Medulla oblongata (tissue), 1 donor: ENCODE measurements at regions not wholly inside any gene's neighbourhood (a gene's known extent, or its start where the extent isn't known, plus 50 kb on each side); places are given as distances from the start of the nearest gene placed in this dataset.

Experiments
- DNase-seq: peaks from one replicate; pipeline ENCODE4 v3.0.0-alpha.2; 2015; ENCODE audit errors: extremely low spot score

- DNase-seq: no peak
Observed at GRCh38 chr13:110097013-110097412, 209.9 kb downstream of the COL4A1 start.

GRCh38 chr13:110092831-110093247, 214.1 kb downstream of the COL4A1 start:
- no peak for DNase-seq

DNA sequence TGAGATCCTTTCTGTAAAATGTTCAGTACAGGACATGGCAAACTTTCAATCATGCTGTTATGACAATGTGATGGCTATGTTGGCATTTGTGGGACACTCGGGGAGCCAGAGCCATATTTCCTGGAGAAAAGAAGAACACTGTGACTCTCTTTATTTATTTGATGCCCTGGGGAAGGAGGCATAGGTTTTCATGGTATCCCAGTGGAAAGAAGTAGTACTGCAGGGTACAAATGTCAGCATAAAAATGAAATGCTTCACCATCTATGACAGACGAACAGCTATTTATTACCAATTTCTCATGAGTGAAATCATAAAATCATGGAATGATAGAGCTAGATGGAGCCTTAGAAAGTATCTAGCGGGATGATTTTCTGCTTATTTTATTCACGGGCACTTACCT, 217.1 kb downstream of the COL4A1 start:
- DNase-seq: no peak

DNA sequence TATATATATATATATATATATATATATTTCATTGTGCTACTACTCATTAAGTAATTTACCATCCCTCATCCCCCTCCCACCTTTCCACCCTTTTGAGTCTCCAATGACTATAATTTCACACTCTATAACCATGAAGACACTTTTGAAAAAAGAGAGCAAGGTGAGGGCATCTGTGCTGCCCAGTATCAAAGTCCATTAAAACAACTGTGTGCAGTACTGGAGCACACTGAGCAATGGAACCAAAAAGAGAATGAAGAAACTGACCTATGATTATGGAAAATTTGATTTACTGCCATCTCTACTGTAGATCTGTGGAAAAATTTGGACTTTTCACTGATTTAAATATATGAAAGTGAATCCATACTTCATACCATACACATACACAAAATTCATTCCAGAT, 217.9 kb downstream of the COL4A1 start:
- no peak for DNase-seq

DNA sequence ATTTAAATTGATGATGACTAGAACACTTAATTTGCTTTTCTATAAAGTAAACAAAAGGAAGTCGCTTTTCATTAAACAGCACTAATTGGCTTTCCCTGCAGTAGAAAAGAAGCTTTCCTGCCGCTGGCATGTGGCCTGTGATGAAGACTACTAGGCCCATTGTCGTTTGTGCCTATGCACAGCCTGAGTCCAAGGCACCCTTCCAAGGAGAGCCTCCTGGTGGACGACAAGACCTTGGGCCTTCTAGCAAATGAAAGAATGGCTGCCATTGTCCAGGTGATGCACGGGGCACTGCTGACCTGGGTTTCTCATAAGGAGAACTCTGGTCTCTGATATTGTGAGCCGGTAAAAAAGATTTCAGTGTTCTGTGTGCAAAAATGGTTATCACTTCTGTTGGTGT, 233.0 kb downstream of the COL4A1 start:
- DNase-seq: no peak

DNA sequence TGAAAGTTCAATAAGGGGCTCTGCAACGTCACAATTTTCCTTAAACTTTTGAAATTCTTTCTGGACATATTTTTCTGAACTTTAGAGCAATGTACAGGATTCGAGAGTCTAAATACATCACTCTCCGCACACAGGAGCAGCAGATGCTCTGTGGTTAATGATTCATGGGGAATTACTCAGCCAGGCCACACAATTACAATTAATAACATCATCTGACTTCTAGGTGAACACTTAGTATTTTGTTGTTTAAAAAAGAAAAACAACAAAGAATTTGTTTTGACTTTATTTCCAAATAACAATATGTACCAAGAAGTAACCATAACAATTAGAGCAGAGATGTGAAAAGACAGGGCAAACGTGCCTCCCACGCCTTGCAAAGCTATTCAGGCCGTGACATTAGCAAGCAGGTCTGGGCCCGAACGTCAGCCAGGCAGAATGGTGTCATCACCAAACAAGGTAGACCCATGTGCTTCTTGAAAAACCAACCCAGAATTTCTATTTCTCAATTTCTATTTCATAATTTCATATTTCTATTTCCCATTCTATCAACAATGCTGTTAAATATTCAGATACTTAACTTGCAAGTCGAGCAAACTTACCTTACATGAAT, 236.3 kb downstream of the COL4A1 start:
- no peak for DNase-seq

DNA sequence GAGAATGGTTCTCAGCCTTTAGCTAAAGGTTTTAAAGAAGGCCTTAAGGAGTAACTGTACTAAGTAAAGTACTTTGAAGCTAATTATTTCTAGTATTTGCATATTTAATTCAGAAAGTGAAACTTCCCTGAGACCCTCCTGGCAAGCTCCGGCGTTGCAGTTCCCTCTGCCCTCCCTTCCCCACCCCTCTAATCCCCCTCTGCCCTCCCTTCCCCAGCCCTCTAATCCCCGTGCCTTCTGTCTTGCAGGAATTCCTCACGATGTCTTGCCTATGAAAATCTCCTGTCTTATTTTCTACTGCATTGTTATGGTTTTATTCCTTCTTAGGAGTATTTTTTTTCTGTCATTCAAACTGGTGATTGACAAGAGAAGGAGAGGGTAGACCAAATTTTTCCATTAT, 236.9 kb downstream of the COL4A1 start:
- no peak for DNase-seq

DNA sequence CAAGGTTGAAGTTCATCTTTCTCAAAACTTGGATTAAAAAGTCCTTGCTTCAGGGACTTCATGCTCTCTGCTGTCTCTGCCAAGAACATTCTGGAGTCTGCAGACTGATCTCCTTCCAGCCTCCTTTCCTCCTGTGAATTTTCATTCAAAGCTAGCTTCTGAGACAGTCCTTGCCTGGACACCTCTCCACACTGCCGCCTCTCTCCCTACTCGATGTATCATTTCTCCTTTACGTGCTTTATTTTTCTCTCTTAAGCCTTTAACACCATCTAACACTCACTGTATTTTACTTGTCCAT, 238.8 kb downstream of the COL4A1 start:
- DNase-seq: no peak

GRCh38 chr13:110067355-110068175, 239.4 kb downstream of the COL4A1 start:
- DNase-seq: no peak

GRCh38 chr13:110065780-110066179, 241.2 kb downstream of the COL4A1 start:
- no peak for DNase-seq

DNA sequence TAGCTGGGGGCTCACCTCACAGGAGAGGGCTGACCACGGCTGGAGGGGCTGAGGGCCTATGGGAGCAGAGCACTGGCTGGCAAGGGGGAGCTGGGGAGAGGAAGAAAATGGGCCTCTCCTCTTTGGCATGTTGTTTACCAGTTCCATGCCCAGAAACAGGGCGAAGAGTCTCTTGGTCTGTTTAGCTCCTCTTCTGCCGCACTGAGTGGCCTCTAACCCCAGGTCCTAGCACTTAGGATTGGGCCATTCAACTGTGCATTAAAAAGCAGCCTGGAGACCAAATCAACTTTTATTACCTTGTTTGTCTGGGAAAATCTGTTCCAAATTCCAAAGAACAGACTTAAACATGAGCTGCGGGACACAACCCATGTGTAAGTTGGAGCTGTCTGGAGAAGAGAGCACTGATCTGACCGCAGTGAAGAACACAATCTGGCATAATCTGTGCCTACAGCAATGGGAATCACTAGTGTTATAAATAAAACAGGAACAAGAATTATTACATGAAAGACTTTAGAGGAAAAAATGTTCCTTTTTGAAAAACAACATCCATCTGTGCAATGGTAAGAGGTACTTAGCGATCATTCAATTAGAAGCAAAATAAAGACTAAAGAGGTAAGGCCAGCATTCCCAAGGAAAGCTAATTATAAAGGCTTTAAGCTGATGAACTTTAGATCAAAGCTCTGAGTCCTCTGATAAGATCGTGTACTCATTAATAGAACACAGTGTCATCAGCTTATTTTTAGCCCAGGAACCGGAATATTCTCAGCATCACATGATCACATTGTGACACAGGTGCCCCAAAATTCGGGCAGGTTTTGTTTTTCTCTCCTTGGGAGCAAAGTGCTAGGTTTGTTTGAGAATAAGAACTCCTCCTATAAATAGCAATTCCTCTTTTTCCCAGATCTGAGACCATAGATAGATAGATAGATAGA, 243.2 kb downstream of the COL4A1 start:
- DNase-seq: no peak

- no peak for DNase-seq
Observed at GRCh38 chr13:110062777-110063442, 244.0 kb downstream of the COL4A1 start.

- no peak for DNase-seq
Observed at GRCh38 chr13:110062077-110062776, 244.7 kb downstream of the COL4A1 start.

DNA sequence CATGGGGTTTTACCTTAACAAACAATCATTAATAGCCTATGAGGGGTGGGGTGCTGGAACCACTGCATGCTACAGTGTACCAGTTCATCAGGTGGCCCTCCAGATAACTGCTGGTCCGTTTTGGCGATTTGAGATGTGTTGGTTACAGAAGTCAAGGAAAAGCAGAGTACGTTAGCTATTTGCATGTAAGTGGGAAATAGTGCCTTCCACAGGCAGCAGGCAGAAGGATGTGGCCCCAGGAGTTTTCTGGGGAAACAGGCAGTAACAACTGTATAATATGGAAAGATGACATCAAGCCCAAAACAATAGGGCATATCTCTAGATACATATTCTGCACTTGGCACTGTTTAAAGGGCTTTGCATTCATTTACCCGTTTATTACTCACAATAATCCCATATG, 245.7 kb downstream of the COL4A1 start:
- no peak for DNase-seq

GRCh38 chr13:110057052-110057451, 249.9 kb downstream of the COL4A1 start:
- peak; percentile 48 for DNase-seq

DNA sequence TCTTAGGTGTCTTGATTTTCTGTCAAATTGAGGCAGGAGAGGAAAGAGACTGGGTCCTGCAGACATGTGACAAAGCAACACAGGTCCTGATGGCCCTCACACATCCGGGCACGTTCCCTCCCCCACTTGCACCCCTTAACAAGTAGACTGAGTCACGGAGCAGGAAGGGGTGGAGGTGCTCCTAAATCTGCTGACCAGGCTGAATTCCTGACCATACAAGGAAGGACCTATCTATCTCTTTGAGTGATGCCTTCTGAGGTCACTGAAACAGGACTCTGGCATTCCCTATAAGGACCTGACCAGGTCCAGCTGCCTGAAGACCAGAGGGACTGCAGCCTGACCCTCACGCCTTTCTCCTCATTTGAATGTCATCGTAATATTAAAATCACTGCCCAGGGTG, 250.3 kb downstream of the COL4A1 start:
- no peak for DNase-seq

GRCh38 chr13:110055089-110055488, 251.9 kb downstream of the COL4A1 start:
- DNase-seq: no peak

DNA sequence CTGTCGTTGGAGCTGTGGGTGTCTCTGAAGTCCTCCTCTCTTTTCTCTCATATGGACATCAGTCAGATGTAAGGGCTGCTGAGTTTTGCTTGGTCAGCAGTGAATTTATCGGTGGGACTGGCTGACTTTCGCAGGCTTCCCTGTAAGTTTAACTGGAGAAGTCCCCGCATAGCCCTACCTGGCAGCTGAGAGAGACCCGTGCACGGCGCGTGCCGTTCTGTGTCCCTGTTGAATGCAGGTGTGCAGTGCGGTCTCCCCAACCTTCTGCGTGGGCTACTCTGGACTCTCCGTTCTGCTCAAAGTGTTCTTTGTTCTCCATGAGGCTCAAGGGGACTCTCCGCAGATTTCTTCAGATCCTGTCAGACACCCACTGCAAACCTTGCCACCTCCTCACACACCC, 252.9 kb downstream of the COL4A1 start:
- DNase-seq: no peak

DNA sequence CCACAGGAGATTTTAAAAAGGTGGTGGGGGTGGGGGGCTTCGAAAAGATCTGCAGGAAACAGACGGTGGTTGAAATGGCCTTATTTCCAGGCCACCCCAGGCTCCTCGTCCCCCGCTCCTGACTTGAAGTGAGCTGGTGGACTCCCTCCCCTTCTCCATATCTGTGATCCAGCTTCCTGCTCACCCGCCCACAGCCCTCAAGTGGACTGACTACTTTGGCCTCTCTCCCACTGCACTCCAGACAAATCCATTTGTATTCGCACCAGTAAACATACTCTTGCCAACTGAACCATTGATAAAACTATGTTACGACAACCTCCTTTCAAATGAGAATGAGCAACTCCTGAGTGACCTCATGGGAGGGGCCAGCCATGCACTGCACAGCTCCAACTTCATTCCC, 259.5 kb downstream of the COL4A1 start:
- peak; percentile 37 for DNase-seq

- DNase-seq: no peak
Observed at GRCh38 chr13:110046811-110047210, 260.1 kb downstream of the COL4A1 start.

- no peak for DNase-seq
Observed at GRCh38 chr13:110045919-110046318, 259.5 kb upstream of the IRS2 start.
